GM23338 (cell line): ENCODE measurements at regions not wholly inside any gene's neighbourhood (a gene's known extent, or its start where the extent isn't known, plus 50 kb on each side); places are given as distances from the start of the nearest gene placed in this dataset.

ENCODE experiments used
- ATAC-seq: fragments of 200-7000 bp; cut with Tn5 transposase; 3 replicates; pipeline ENCODE4 v1.9.1; 2020
- DNase-seq: peaks from one replicate; pipeline ENCODE4 v3.0.0-alpha.2; 2015; ENCODE audit warnings: low spot score
- H2AFZ ChIP-seq: fragments of 200-600 bp; sonication (generic); 2 replicates; pipeline ENCODE4 v1.8.0; 2016; ENCODE audit warnings: antibody characterized with exemption, mild to moderate bottlenecking, moderate library complexity
- H3F3A ChIP-seq: fragments of 200-600 bp; sonication (generic); replicated peaks from 2 replicates; pipeline ENCODE4 v1.8.0; 2017; ENCODE audit warnings: antibody characterized with exemption, mixed run types, low read depth
- H3K27ac ChIP-seq: fragments of 200-600 bp; sonication (generic); 2 replicates; pipeline ENCODE4 v1.6.1; 2016; ENCODE audit warnings: low read depth
- H3K27me3 ChIP-seq: fragments of 200-600 bp; sonication (generic); 2 replicates; pipeline ENCODE4 v1.8.0; 2016; ENCODE audit warnings: mild to moderate bottlenecking, mixed run types, moderate library complexity; ENCODE audit not compliant: insufficient read depth
- H3K36me3 ChIP-seq: fragments of 200-600 bp; sonication (generic); 2 replicates; pipeline ENCODE4 v1.8.0; 2016; ENCODE audit warnings: mild to moderate bottlenecking; ENCODE audit not compliant: insufficient read depth
- H3K4me1 ChIP-seq: fragments of 200-600 bp; sonication (generic); 2 replicates; pipeline ENCODE4 v1.8.0; 2016; ENCODE audit warnings: mild to moderate bottlenecking, moderate library complexity; ENCODE audit not compliant: insufficient read depth
- H3K4me2 ChIP-seq: fragments of 200-600 bp; sonication (generic); 2 replicates; pipeline ENCODE4 v1.7.1; 2017; ENCODE audit warnings: mixed run types
- H3K4me3 ChIP-seq: fragments of 200-600 bp; sonication (generic); 2 replicates; pipeline ENCODE4 v1.6.1; 2016; ENCODE audit warnings: mixed run types
- H3K79me2 ChIP-seq: fragments of 200-600 bp; sonication (generic); replicated peaks from 2 replicates; pipeline ENCODE4 v1.8.0; 2017; ENCODE audit warnings: mild to moderate bottlenecking; ENCODE audit not compliant: insufficient read depth
- H3K9me2 ChIP-seq: fragments of 200-600 bp; sonication (generic); 2 replicates; pipeline ENCODE4 v1.8.0; 2017; ENCODE audit not compliant: insufficient read depth
- H4K20me1 ChIP-seq: fragments of 200-600 bp; sonication (generic); replicated peaks from 2 replicates; pipeline ENCODE4 v1.8.0; 2017; ENCODE audit warnings: mild to moderate bottlenecking; ENCODE audit not compliant: insufficient read depth
- H3K27ac Mint-ChIP-seq: 2 replicates; pipeline ENCODE4 v1.8.0; 2020; ENCODE audit warnings: inconsistent platforms, mild to moderate bottlenecking, moderate library complexity, mixed read lengths
- H3K27me3 Mint-ChIP-seq: 3 replicates; pipeline ENCODE4 v1.8.0; 2022; ENCODE audit warnings: low read depth, mild to moderate bottlenecking, moderate library complexity, mixed read lengths, inconsistent platforms; ENCODE audit not compliant: insufficient read depth, poor library complexity
- H3K36me3 Mint-ChIP-seq: 3 replicates; pipeline ENCODE4 v1.8.0; 2021; ENCODE audit warnings: low read depth, mild to moderate bottlenecking, inconsistent platforms, moderate library complexity, mixed read lengths
- H3K4me1 Mint-ChIP-seq: 3 replicates; pipeline ENCODE4 v1.8.0; 2020; ENCODE audit warnings: mild to moderate bottlenecking, inconsistent platforms, mixed read lengths
- H3K4me3 Mint-ChIP-seq: 3 replicates; pipeline ENCODE4 v1.8.0; 2021; ENCODE audit warnings: moderate library complexity, mild to moderate bottlenecking, inconsistent platforms, mixed read lengths
- H3K9me3 Mint-ChIP-seq: 3 replicates; pipeline ENCODE4 v1.8.0; 2020; ENCODE audit warnings: moderate library complexity, mild to moderate bottlenecking, inconsistent platforms, mixed read lengths
- CREB1 ChIP-seq: fragments of 250-450 bp; sonication (Bioruptor Pico); IDR thresholded peaks from 2 replicates; pipeline ENCODE4 v1.5.0; 2020; ENCODE audit warnings: low read depth, mild to moderate bottlenecking, moderate library complexity
- EZH2 ChIP-seq: fragments of 200-600 bp; sonication (generic); IDR thresholded peaks from one replicate; pipeline ENCODE4 v1.8.0; 2017; ENCODE audit warnings: antibody characterized with exemption, mild to moderate bottlenecking, low read depth; ENCODE audit not compliant: unreplicated experiment
- EZH2phosphoT487 ChIP-seq: fragments of 200-600 bp; sonication (generic); IDR thresholded peaks from one replicate; pipeline ENCODE4 v1.8.1; 2018; ENCODE audit warnings: antibody characterized with exemption; ENCODE audit not compliant: unreplicated experiment
- JUNB ChIP-seq: IDR thresholded peaks from one replicate; pipeline ENCODE4 v1.6.1; 2016; ENCODE audit warnings: antibody characterized with exemption; ENCODE audit not compliant: unreplicated experiment
- NANOG ChIP-seq: IDR thresholded peaks from 2 replicates; pipeline ENCODE4 v1.6.1; 2016; ENCODE audit warnings: antibody characterized with exemption, borderline replicate concordance
- POLR2AphosphoS5 ChIP-seq: IDR thresholded peaks from 2 replicates; pipeline ENCODE4 v1.6.1; 2016; ENCODE audit warnings: antibody characterized with exemption, low read depth
- STAT1 ChIP-seq: IDR thresholded peaks from one replicate; pipeline ENCODE4 v1.6.1; 2016; ENCODE audit warnings: antibody characterized with exemption; ENCODE audit not compliant: unreplicated experiment
- ZNF114 ChIP-seq: fragments of 250-450 bp; sonication (Bioruptor Pico); IDR thresholded peaks from 2 replicates; pipeline ENCODE4 v1.5.0; 2020; ENCODE audit warnings: mild to moderate bottlenecking, moderate library complexity
- ZNF331 ChIP-seq: fragments of 250-450 bp; sonication (Bioruptor Pico); IDR thresholded peaks from 2 replicates; pipeline ENCODE4 v1.5.0; 2020; ENCODE audit warnings: low read depth, mild to moderate bottlenecking, moderate library complexity
- TF ChIP-seq, protein P1 (sequence below): IDR thresholded peaks from 2 replicates; pipeline ENCODE4 v1.6.1; 2016; ENCODE audit warnings: antibody characterized with exemption
- TF ChIP-seq, protein P2 (sequence below): IDR thresholded peaks from one replicate; pipeline ENCODE4 v1.6.1; 2018; ENCODE audit warnings: antibody characterized with exemption; ENCODE audit not compliant: unreplicated experiment
- TF ChIP-seq, protein P3 (sequence below): fragments of 250-450 bp; sonication (Bioruptor Pico); IDR thresholded peaks from 2 replicates; pipeline ENCODE4 v1.5.0; 2020; ENCODE audit warnings: mild to moderate bottlenecking, moderate library complexity
- TF ChIP-seq, protein P4 (sequence below), 2 experiments: fragments of 200-600 bp in 1 of 2; sonication (generic) in 1 of 2; conservative IDR thresholded peaks; 2 replicates each; pipeline versions ENCODE4 v1.5.1 to v1.6.1; 2016 to 2017; ENCODE audit warnings: antibody characterized with exemption in 2 of 2, low read depth in 2 of 2, mild to moderate bottlenecking in 2 of 2, moderate library complexity in 1 of 2

DNA sequence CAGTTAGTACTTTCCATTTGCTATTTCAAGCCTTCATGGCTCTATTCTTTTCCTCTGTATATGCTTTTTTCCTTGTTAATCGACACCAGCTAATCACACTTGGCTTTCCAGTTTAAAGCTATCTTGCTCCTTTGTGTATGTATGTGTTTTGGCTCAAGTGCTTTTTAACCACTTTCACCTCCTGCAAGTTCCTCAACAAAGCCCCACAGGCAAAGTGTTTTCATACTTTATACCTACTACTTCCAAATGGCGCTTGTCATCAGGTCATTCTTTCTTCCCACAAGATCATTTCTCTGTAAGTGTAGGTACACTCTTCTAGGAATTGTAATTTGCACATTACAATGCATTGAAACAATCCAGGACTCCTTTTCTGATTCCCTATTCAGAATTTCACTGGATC is 64.0 kb upstream of the FIGN start:
- H2AFZ ChIP-seq: peak overlapping the region; percentile 60; the same call in 1 of the 2 replicates
- no peaks in the 10 kb centered on the region for H3K9me2 ChIP-seq
- H3K27ac Mint-ChIP-seq: no peak overlapping the region
- no peak for ATAC-seq
- no peaks in the 10 kb centered on the region for H3K36me3 Mint-ChIP-seq
- H3K9me3 Mint-ChIP-seq: no peaks in the 10 kb centered on the region
- H3F3A ChIP-seq: no peaks in the 10 kb centered on the region
- TF ChIP-seq ZNF114 (CRISPR knock-in tag) (no peak), NANOG (no peak), POLR2AphosphoS5 (no peak), JUNB (no peak), CREB1 (CRISPR knock-in tag) (no peak), EZH2 (no peak), EZH2phosphoT487 (no peak), ZNF331 (CRISPR knock-in tag) (no peak), STAT1 (no peak)
- TF ChIP-seq, protein P1, sequence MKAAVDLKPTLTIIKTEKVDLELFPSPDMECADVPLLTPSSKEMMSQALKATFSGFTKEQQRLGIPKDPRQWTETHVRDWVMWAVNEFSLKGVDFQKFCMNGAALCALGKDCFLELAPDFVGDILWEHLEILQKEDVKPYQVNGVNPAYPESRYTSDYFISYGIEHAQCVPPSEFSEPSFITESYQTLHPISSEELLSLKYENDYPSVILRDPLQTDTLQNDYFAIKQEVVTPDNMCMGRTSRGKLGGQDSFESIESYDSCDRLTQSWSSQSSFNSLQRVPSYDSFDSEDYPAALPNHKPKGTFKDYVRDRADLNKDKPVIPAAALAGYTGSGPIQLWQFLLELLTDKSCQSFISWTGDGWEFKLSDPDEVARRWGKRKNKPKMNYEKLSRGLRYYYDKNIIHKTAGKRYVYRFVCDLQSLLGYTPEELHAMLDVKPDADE: no peak
- TF ChIP-seq, protein P2, sequence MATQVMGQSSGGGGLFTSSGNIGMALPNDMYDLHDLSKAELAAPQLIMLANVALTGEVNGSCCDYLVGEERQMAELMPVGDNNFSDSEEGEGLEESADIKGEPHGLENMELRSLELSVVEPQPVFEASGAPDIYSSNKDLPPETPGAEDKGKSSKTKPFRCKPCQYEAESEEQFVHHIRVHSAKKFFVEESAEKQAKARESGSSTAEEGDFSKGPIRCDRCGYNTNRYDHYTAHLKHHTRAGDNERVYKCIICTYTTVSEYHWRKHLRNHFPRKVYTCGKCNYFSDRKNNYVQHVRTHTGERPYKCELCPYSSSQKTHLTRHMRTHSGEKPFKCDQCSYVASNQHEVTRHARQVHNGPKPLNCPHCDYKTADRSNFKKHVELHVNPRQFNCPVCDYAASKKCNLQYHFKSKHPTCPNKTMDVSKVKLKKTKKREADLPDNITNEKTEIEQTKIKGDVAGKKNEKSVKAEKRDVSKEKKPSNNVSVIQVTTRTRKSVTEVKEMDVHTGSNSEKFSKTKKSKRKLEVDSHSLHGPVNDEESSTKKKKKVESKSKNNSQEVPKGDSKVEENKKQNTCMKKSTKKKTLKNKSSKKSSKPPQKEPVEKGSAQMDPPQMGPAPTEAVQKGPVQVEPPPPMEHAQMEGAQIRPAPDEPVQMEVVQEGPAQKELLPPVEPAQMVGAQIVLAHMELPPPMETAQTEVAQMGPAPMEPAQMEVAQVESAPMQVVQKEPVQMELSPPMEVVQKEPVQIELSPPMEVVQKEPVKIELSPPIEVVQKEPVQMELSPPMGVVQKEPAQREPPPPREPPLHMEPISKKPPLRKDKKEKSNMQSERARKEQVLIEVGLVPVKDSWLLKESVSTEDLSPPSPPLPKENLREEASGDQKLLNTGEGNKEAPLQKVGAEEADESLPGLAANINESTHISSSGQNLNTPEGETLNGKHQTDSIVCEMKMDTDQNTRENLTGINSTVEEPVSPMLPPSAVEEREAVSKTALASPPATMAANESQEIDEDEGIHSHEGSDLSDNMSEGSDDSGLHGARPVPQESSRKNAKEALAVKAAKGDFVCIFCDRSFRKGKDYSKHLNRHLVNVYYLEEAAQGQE: no peak
- TF ChIP-seq, protein P3, sequence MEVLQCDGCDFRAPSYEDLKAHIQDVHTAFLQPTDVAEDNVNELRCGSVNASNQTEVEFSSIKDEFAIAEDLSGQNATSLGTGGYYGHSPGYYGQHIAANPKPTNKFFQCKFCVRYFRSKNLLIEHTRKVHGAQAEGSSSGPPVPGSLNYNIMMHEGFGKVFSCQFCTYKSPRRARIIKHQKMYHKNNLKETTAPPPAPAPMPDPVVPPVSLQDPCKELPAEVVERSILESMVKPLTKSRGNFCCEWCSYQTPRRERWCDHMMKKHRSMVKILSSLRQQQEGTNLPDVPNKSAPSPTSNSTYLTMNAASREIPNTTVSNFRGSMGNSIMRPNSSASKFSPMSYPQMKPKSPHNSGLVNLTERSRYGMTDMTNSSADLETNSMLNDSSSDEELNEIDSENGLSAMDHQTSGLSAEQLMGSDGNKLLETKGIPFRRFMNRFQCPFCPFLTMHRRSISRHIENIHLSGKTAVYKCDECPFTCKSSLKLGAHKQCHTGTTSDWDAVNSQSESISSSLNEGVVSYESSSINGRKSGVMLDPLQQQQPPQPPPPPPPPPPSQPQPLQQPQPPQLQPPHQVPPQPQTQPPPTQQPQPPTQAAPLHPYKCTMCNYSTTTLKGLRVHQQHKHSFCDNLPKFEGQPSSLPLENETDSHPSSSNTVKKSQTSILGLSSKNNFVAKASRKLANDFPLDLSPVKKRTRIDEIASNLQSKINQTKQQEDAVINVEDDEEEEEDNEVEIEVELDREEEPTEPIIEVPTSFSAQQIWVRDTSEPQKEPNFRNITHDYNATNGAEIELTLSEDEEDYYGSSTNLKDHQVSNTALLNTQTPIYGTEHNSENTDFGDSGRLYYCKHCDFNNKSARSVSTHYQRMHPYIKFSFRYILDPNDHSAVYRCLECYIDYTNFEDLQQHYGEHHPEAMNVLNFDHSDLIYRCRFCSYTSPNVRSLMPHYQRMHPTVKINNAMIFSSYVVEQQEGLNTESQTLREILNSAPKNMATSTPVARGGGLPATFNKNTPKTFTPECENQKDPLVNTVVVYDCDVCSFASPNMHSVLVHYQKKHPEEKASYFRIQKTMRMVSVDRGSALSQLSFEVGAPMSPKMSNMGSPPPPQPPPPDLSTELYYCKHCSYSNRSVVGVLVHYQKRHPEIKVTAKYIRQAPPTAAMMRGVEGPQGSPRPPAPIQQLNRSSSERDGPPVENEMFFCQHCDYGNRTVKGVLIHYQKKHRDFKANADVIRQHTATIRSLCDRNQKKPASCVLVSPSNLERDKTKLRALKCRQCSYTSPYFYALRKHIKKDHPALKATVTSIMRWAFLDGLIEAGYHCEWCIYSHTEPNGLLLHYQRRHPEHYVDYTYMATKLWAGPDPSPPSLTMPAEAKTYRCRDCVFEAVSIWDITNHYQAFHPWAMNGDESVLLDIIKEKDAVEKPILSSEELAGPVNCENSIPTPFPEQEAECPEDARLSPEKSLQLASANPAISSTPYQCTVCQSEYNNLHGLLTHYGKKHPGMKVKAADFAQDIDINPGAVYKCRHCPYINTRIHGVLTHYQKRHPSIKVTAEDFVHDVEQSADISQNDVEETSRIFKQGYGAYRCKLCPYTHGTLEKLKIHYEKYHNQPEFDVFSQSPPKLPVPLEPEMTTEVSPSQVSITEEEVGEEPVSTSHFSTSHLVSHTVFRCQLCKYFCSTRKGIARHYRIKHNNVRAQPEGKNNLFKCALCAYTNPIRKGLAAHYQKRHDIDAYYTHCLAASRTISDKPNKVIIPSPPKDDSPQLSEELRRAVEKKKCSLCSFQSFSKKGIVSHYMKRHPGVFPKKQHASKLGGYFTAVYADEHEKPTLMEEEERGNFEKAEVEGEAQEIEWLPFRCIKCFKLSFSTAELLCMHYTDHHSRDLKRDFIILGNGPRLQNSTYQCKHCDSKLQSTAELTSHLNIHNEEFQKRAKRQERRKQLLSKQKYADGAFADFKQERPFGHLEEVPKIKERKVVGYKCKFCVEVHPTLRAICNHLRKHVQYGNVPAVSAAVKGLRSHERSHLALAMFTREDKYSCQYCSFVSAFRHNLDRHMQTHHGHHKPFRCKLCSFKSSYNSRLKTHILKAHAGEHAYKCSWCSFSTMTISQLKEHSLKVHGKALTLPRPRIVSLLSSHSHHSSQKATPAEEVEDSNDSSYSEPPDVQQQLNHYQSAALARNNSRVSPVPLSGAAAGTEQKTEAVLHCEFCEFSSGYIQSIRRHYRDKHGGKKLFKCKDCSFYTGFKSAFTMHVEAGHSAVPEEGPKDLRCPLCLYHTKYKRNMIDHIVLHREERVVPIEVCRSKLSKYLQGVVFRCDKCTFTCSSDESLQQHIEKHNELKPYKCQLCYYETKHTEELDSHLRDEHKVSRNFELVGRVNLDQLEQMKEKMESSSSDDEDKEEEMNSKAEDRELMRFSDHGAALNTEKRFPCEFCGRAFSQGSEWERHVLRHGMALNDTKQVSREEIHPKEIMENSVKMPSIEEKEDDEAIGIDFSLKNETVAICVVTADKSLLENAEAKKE (CRISPR knock-in tag): no peak
- TF ChIP-seq, protein P4, sequence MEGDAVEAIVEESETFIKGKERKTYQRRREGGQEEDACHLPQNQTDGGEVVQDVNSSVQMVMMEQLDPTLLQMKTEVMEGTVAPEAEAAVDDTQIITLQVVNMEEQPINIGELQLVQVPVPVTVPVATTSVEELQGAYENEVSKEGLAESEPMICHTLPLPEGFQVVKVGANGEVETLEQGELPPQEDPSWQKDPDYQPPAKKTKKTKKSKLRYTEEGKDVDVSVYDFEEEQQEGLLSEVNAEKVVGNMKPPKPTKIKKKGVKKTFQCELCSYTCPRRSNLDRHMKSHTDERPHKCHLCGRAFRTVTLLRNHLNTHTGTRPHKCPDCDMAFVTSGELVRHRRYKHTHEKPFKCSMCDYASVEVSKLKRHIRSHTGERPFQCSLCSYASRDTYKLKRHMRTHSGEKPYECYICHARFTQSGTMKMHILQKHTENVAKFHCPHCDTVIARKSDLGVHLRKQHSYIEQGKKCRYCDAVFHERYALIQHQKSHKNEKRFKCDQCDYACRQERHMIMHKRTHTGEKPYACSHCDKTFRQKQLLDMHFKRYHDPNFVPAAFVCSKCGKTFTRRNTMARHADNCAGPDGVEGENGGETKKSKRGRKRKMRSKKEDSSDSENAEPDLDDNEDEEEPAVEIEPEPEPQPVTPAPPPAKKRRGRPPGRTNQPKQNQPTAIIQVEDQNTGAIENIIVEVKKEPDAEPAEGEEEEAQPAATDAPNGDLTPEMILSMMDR (conservative IDR thresholded peaks at IDR 0.05; ENCODE audit: low read depth in 2 of 2): no peak
- H3K4me1 ChIP-seq: no peaks in the 10 kb centered on the region
- H3K4me3 Mint-ChIP-seq: no peak overlapping the region
- H3K36me3 ChIP-seq: no peaks in the 10 kb centered on the region
- H3K27me3 Mint-ChIP-seq: no peaks in the 10 kb centered on the region
- H3K4me3 ChIP-seq: no peak overlapping the region
- no peaks in the 10 kb centered on the region for H4K20me1 ChIP-seq
- no peaks in the 10 kb centered on the region for H3K27me3 ChIP-seq
- H3K4me2 ChIP-seq: no peak overlapping the region
- no peak overlapping the region for H3K27ac ChIP-seq
- H3K79me2 ChIP-seq: no peaks in the 10 kb centered on the region
- H3K4me1 Mint-ChIP-seq: no peaks in the 10 kb centered on the region; the same call in 2 of the 3 replicates
- no peak for DNase-seq
